NCI-H524 (cell line): ENCODE measurements at regions not wholly inside any gene's neighbourhood (a gene's known extent, or its start where the extent isn't known, plus 50 kb on each side); places are given as distances from the start of the nearest gene placed in this dataset.

Experiments
- DNase-seq, 2 experiments: peaks; one replicate each; lab custom pipeline; 2025; lab: John Stamatoyannopoulos, UW

- no peak for DNase-seq
Measured at GRCh38 chr2:41483982-41484857, 563.6 kb upstream of the PKDCC start.

- DNase-seq: no peak
Measured at GRCh38 chr2:41484858-41485234, 563.0 kb upstream of the PKDCC start.

- no peak for DNase-seq
Measured at GRCh38 chr2:41486948-41487347, 560.9 kb upstream of the PKDCC start.

GRCh38 chr2:41488888-41489287 lies 558.9 kb upstream of the PKDCC start:
- no peak for DNase-seq

- DNase-seq: no peak
Measured at GRCh38 chr2:41489638-41490037, 558.2 kb upstream of the PKDCC start.

GRCh38 chr2:41495050-41495449 lies 552.8 kb upstream of the PKDCC start:
- no peak for DNase-seq

GRCh38 chr2:41496908-41497307 lies 550.9 kb upstream of the PKDCC start:
- DNase-seq: no peak

- no peak for DNase-seq
Measured at GRCh38 chr2:41498781-41499180, 549.0 kb upstream of the PKDCC start.

GRCh38 chr2:41500895-41501294 lies 546.9 kb upstream of the PKDCC start:
- no peak for DNase-seq

- DNase-seq: no peak
Measured at GRCh38 chr2:41502752-41503151, 545.1 kb upstream of the PKDCC start.

- no peak for DNase-seq
Measured at GRCh38 chr2:41504532-41504931, 543.3 kb upstream of the PKDCC start.

- no peak for DNase-seq
Measured at GRCh38 chr2:41510108-41510507, 537.7 kb upstream of the PKDCC start.

GRCh38 chr2:41521211-41521610 lies 526.6 kb upstream of the PKDCC start:
- DNase-seq: peak; percentile 10 to 62

GRCh38 chr2:41527525-41528323 lies 520.1 kb upstream of the PKDCC start:
- DNase-seq: no peak

GRCh38 chr2:41535575-41535974 lies 512.2 kb upstream of the PKDCC start:
- DNase-seq: no peak

GRCh38 chr2:41540272-41540998 lies 507.4 kb upstream of the PKDCC start:
- DNase-seq: no peak

- no peak for DNase-seq
Measured at GRCh38 chr2:41543726-41544125, 504.1 kb upstream of the PKDCC start.

GRCh38 chr2:41544709-41545108 lies 503.1 kb upstream of the PKDCC start:
- no peak for DNase-seq

- DNase-seq: no peak
Measured at GRCh38 chr2:41546031-41546430, 501.8 kb upstream of the PKDCC start.

GRCh38 chr2:41568648-41569047 lies 479.2 kb upstream of the PKDCC start:
- DNase-seq: no peak

- no peak for DNase-seq
Measured at GRCh38 chr2:41572154-41572553, 475.7 kb upstream of the PKDCC start.

GRCh38 chr2:41576423-41576822 lies 471.4 kb upstream of the PKDCC start:
- no peak for DNase-seq

- DNase-seq: no peak
Measured at GRCh38 chr2:41579806-41580205, 468.0 kb upstream of the PKDCC start.
